ENCODE measurements at regions not wholly inside any gene's neighbourhood (a gene's known extent, or its start where the extent isn't known, plus 50 kb on each side); places are given as distances from the start of the nearest gene placed in this dataset.
"Not testable (repeated sequence)": the region's sequence is repeated elsewhere in the genome, so short reads cannot be mapped to it uniquely, and the experiment has no call there.

DNA sequence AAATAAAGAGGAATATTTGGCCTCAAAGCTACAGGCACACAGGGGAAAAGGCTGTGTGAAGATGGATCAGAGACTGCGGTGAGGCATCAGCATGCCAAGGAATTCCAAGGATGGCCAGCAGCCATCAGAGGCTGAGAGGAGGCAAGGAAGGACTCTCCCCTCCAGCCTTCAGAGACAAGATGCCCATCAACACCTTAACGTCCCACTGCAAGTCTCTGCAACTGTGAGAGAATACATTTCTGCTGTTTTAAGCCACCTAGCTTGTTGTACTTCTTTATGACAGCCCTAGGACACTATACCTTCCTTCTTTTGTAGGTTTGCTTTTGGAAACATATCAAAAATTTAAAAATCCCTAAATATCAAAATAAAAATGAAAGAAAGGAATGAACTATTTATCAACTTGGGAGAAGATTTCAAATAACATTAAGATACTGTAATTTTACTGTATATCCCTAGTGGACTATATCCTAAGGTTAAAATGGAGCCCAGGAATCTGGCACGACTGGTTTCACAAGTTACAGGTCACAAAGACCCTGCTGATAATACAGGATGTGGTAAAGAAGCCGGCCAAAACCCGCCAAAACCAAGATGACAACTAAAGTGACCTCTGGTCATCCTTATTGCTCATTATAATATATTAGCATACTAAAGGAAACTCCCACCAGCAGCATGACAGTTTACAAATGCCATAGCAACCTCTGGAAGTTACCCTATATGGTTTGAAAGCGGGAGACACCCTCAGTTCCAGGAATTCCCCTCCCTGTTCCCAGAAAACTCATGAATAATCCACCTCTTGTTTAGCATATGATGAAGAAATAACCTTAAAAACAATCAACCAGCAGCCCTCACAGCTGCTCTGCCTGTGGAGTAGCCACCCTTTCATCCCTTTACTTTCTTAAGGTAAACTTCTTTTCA, 185.2 kb downstream of the AVL9 start:
- no peak for DNase-seq (ENCODE audit: low spot score)

- DNase-seq (ENCODE audit: low spot score): no peak
Observed at GRCh38 chr7:32679192-32679591, 183.9 kb downstream of the AVL9 start.

DNA sequence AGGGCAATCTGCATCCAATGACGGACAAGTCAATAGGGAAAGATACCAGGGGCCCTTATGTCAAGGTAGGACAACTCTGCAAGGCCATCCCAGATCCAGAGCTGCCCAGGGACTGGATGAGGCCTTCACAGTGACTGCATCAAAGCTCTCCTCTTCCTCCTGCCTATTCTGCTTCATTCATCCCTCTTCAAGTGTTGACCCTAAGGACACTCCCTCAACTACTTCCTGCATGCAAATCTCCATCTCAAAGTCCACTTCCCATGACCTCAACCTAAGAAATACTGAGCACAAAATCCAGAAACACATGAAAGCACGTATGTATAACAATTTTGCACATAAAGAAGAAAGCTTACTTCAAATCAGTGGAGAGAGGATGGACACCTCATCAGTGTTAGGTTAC, 182.3 kb downstream of the AVL9 start:
- no peak for DNase-seq (ENCODE audit: low spot score)

DNA sequence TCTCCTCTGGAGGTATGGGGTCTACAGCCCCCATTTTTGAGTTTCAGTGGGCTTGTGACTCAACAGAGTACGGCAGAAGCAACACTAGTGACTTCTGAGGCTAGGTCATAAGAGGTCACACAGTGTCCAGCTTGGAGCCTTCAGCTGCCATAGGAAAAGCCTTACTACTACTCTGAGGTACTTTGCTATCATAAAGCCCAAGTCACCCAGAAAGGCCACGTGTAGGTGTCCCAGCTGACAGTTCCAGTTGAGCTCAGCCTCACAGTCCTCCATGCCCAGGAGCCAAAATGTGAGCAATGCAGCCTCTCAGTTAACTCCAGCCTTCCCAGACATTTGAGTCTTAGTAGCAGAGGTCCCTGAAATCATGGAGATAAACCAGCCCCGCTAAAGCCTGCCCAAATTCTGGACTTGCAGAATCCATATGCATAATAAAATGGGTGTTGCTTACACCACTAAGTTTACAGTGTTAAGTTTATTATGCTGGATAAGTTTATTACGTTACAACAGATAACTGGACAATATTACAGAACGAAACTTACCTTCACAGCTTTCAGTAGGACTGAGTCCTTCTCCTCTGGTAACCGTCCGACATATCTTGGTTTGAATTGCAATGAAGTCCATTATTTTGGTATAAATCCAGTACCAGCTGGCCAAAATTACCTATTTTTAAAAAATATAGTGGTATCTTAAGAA, 181.1 kb downstream of the AVL9 start:
- DNase-seq (ENCODE audit: low spot score): no peak

DNA sequence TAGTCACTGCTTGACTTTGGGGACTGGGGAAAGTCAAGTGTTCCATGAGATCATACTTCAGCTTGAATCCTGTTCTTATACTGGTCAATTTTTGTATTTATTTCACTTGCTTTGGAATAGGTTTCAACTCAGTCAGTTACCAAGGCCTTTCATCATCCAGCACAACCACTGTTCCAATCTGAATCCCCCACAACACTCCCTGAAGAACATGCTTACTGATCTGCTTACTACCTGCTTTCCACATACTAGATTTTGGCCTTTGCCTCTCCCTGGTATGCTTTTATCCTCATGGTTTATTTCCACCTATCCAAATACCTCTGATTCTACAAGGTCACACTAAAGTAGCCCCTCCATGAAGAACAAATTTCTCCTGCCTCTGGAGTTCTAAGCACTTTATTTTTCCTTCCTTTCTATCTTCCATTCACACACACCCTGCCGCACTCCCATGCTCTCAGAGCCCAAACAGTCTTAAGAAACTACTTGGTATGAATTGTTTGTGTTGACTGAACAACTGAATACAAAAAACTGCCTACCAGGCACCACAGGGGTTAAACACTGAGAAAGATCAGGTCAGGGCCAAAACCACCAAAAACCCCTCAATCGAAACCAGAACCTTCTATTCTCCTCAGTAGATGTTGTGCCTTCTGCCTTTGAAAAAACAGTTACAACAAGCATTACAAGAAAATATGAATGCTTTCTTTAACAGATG, 178.1 kb downstream of the AVL9 start:
- no peak for DNase-seq (ENCODE audit: low spot score)

DNA sequence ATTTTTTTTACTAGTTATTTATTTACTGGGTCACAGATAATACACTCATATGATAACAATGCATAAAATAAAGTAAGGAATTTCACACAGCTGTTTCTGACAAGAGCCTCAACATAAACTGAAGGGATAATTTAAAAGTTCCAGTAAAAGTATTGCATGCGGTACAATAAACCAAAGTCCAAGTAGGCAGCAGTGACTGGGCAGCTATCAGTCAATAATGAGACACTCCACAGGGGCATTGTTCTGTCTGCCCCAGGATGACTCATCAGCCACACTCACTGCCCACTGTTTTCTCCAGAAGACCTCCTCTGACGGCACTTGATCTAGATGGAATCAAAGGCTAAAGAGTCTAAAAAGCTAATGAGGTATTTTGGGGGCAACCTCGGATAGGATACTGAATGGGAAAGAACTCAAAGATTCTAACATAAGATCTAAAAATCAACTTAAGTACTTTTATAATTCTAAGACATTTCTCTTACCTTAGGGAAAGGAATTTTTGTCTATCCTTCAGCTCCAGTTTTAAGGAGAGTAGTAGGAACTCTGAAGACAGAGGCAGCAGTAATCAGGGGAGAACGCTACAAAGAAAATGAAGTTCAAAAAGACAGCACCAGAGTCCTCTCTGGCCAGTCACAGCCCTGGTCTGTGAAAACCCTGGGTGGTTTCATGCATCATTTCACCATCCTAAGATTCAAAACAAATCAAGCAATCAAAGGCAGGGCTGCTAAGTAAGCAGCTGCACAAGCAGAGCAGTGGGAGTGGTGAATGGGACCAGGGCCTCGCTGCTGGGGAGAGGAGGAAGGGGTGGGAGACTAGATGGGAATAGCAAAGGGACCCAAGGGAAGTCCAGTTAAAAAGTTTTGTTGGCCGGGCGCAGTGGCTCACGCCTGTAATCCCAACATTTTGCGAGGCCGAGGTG, 175.1 kb downstream of the AVL9 start:
- DNase-seq (ENCODE audit: low spot score): peak; percentile 45

- DNase-seq (ENCODE audit: low spot score): not testable (repeated sequence)
Observed at GRCh38 chr7:32669173-32669870, 174.0 kb downstream of the AVL9 start.

DNA sequence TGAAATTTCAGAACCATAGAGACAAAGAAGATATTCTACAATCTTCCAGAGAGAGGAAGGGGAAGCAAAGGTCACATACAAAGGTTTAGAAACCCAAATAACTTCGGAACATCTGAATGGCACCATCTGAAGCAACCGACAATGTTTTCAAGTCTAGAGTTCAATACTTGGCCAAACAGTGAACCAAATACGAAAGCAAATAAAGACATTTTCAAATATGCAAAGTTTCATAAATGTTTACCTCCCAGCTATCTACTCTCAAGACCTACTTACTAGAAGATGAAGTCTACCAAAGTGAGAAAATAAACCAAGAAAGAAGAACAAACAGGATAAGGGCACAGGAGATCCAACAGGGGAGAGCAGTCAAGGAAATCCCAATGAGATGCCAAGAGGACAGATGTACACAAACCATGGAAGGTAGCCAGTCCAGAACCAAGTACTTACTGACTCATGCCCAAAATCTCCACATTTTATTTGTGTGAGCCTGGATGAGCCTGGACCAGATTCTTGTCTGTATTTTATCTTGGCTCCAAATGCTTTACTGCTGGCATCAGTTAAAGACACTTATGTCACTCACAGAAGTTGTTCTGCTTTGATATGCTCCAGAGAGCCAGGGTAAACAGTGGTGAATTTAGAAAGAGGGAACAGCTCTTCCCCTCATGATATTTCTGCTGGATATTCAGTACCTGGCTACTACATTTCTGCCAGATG, 173.3 kb downstream of the AVL9 start:
- DNase-seq (ENCODE audit: low spot score): not testable (repeated sequence)

DNA sequence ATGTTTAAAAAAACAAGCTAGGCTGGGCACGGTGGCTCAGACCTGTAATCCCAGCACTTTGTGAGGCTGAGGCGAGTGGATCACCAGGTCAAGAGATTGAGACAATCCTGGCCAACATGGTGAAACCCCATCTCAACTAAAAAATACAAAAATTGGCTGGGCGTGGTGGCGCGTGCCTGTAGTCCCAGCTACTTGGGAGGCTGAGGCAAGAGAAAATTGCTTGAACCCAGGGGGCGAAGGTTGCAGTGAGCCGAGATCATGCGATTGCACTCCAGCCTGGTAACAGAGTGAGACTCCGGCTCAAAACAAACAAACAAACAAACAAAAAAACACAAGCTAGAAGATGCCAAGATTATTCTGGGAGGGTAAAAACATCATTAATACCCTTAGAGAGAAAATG, 172.3 kb downstream of the AVL9 start:
- not testable (repeated sequence) for DNase-seq (ENCODE audit: low spot score)

DNA sequence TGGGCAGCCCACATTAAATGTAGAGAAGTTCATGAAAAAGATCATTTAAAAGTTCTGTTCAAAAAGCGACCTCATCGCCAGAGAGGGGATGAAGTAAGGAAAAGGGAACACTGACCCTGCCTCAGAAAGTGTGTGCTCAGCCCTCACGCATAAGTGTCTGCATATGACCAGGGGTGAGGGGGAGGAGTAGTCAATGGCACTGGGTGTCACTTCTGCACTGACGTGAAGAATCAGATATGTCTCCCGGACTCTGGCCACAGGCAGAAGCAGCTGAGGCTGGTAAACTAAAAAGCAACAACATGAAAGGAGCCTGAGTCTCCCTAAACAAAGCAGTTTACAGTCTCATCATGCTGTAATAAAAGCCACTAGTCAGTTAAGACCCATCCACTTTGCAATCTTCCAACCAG, 168.5 kb downstream of the AVL9 start:
- not testable (repeated sequence) for DNase-seq (ENCODE audit: low spot score)

GRCh38 chr7:32662509-32662908, 167.2 kb downstream of the AVL9 start:
- not testable (repeated sequence) for DNase-seq (ENCODE audit: low spot score)

DNA sequence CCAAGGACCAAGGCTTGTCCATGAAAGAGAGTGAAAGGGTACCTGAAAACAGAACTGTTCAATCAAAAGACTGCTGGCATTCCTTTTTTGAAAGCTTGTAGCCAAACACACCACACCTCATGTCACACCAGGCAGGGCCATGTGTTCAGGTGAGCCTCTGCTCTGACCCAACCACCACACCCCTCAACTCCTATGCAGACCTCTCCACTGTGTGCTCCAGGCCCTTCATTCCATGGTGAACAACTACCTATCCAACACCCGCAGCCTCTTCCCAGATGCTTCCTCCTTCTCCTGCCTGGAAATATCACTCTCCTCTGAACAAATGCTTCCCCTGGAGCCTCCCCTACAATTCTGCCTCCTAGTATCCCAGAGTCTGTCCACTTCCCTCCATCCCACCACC, 166.6 kb downstream of the AVL9 start:
- DNase-seq (ENCODE audit: low spot score): no peak

DNA sequence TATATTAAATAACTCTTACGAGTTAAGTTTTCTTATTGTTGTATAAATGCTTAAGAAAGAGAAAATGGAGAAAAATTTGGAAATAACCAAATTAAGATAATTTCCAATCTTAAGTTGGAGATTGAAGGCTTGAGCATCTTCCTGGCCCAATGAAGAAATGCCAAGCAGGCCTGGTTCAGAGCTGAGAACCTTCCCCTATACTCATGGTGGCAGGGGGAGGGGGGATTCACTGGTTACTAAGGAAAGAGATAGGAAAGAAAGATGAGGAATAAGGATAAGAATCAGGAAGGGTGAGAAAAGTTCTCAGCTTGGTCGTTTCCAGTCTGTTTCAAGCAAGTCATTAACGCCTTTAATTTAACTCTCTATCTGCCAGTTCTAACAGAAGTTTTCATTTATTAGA, 166.2 kb downstream of the AVL9 start:
- no peak for DNase-seq (ENCODE audit: low spot score)

- DNase-seq (ENCODE audit: low spot score): no peak
Observed at GRCh38 chr7:32660936-32661335, 165.6 kb downstream of the AVL9 start.

DNA sequence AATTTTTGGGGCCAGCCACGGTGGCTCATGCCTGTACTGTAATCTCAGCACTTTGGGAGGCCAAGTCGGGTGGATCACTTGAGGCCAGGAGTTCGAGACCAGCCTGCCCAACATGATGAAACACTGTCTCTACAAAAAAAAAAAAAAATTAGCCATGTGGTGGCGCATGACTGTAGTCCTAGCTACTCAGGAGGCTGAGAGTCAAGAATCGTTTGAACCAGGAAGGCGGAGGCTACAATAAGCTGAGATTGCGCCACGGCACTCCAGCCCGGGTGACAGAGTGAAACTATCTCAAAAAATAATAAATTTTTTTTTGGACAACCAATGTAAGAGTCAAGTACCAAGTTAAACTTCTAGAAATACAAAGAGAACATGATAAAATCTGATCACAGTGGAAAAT, 164.6 kb downstream of the AVL9 start:
- DNase-seq (ENCODE audit: low spot score): no peak

DNA sequence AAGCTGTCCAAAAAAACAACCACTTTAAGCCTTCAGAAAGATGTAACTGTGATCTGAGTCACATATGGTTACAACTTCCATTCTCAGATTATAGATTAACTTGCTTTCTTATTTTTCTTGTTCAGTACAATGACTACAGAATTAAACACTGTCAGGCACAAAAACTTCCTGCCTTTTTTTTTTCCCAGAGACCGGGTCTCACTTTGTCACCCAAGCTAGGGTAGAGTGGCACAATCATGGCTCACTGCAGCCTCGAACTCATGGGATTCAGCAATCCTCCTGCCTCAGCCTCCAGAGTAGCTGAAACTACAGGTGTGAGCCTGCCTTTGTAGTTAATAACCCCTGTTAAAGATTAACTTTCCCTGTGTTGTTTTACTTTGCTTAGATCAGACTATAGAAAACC, 163.2 kb downstream of the AVL9 start:
- DNase-seq (ENCODE audit: low spot score): no peak

GRCh38 chr7:32658034-32658433, 162.7 kb downstream of the AVL9 start:
- peak; percentile 10 for DNase-seq (ENCODE audit: low spot score)

DNA sequence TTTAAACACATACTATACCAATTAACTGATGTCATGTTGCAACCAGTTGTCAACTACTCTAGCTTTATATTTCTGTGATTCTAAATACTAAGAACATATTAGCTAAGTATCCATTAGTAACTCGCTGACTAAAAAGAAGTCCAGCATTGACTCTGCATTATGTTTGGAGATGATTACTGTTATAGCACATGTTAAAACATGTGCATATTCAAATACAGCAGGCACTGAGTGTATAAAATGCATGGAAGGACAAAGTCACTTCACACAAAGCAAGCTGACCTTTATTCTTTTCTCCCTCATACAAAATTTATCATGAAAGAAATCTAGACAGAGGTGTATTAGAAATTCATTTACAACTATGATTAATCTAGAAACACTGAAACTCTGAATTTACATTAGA, 159.3 kb downstream of the AVL9 start:
- not testable (repeated sequence) for DNase-seq (ENCODE audit: low spot score)

DNA sequence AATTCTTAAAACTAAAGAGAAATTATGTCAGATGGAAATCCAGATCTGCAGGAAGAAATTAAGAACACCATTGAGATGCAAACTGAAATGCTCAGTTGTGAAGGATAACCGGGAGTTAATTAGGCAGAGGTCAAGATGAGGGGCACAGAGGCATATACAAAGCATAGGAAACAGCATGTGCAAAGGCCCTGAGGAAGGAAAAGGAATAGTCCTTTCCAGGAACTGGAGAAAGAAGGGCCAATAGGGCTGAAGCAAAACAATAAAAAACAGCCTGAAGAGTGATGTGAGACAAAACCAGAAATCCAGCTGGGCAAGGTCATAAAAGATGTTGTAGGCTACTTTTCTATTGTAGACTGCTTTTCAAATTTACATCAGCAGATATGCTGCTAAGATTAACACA, 155.1 kb downstream of the AVL9 start:
- not testable (repeated sequence) for DNase-seq (ENCODE audit: low spot score)

GRCh38 chr7:32648408-32649156, 153.3 kb downstream of the AVL9 start:
- DNase-seq (ENCODE audit: low spot score): no peak
